Prostate gland (tissue), 2 donors: ENCODE measurements at regions not wholly inside any gene's neighbourhood (a gene's known extent, or its start where the extent isn't known, plus 50 kb on each side); places are given as distances from the start of the nearest gene placed in this dataset.

Source experiments
- POLR2A ChIP-seq: fragments of 450-650 bp; IDR thresholded peaks from one replicate; pipeline ENCODE4 v1.6.1; 2016; ENCODE audit warnings: antibody characterized with exemption, mild to moderate bottlenecking
- POLR2AphosphoS5 ChIP-seq: sonication (generic); formaldehyde crosslinking; IDR thresholded peaks from one replicate; pipeline ENCODE4 v1.6.1; 2017; ENCODE audit warnings: antibody characterized with exemption
- TF ChIP-seq, protein P1 (sequence below), 4 experiments: fragments of 200-600 bp in 2 of 4; fragments of 450-650 bp in 2 of 4; sonication (generic) in 2 of 4; IDR thresholded peaks; 1 replicate in 3 of 4; 2 replicates in 1 of 4; pipeline ENCODE4 v1.5.1; 2016 to 2019; ENCODE audit warnings: antibody characterized with exemption in 4 of 4, mild to moderate bottlenecking in 2 of 4, moderate library complexity in 2 of 4

DNA sequence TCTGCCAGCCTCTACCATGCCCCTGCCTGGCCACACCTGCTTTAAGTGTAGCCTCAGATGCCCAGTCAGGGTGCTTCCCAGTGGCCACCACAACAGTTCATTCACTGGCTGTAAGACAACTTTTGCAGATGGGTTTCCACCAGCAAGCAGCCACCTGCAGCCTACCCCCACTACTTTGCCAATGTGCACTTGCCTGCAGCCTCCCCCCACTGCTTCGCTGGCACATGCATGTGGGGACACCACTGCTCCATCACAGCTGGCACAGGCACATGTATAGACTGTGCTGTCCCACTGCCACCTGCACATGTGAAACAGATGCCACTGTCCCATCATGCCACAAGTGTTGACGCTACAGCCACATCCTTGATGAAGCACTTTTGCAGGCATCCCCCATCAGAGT lies 723.9 kb downstream of the SH3BGRL start:
- TF ChIP-seq, protein P1, sequence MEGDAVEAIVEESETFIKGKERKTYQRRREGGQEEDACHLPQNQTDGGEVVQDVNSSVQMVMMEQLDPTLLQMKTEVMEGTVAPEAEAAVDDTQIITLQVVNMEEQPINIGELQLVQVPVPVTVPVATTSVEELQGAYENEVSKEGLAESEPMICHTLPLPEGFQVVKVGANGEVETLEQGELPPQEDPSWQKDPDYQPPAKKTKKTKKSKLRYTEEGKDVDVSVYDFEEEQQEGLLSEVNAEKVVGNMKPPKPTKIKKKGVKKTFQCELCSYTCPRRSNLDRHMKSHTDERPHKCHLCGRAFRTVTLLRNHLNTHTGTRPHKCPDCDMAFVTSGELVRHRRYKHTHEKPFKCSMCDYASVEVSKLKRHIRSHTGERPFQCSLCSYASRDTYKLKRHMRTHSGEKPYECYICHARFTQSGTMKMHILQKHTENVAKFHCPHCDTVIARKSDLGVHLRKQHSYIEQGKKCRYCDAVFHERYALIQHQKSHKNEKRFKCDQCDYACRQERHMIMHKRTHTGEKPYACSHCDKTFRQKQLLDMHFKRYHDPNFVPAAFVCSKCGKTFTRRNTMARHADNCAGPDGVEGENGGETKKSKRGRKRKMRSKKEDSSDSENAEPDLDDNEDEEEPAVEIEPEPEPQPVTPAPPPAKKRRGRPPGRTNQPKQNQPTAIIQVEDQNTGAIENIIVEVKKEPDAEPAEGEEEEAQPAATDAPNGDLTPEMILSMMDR (IDR thresholded peaks at IDR 0.05) = no peak
- TF ChIP-seq POLR2A (no peak), POLR2AphosphoS5 (no peak)
